ENCODE measurements at regions not wholly inside any gene's neighbourhood (a gene's known extent, or its start where the extent isn't known, plus 50 kb on each side); places are given as distances from the start of the nearest gene placed in this dataset.

GRCh38 chr6:150667977-150668716 lies 68.5 kb downstream of the PLEKHG1 start:
- Histone ChIP-seq H3K9me3 (ENCODE audit: insufficient read depth, low read depth, low read length) (no peaks in the 10 kb centered on the region), H3K4me1 (ENCODE audit: insufficient read depth, low read length) (peaks cover 14% of the 10 kb centered on the region), H3K79me2 (ENCODE audit: insufficient read depth, low read length) (no peaks in the 10 kb centered on the region), H4K20me1 (ENCODE audit: insufficient read depth, low read length) (no peaks in the 10 kb centered on the region), H3K4me2 (ENCODE audit: low read length) (peak overlapping the region; percentile 30), H3K9ac (ENCODE audit: low read length) (no peak overlapping the region), H3K27ac (ENCODE audit: low read depth, low read length) (peak overlapping the region; percentile 51), H3K4me3 (ENCODE audit: insufficient read depth, low read depth, low read length) (no peak overlapping the region), H2AFZ (ENCODE audit: low read depth, low read length) (no peak overlapping the region), H3K27me3 (ENCODE audit: insufficient read depth, low read length) (no peaks in the 10 kb centered on the region), H3K36me3 (ENCODE audit: insufficient read depth, low read length) (no peaks in the 10 kb centered on the region)
- TF ChIP-seq EZH2 (IDR thresholded peaks at IDR 0.05; ENCODE audit: insufficient read depth, low read length) (no peak), CTCF (IDR thresholded peaks at IDR 0.05; ENCODE audit: insufficient read depth, low read depth, low read length) (peak; percentile 29)
- H3K27me3 Mint-ChIP-seq (ENCODE audit: low read depth, unreplicated experiment) = no peaks in the 10 kb centered on the region
- H3K4me3 Mint-ChIP-seq (ENCODE audit: unreplicated experiment) = no peak overlapping the region
- H3K36me3 Mint-ChIP-seq (ENCODE audit: low read depth, unreplicated experiment) = peaks cover 9% of the 10 kb centered on the region
- no peak for FAIRE-seq
- peaks cover 16% of the 10 kb centered on the region for H3K4me1 Mint-ChIP-seq (ENCODE audit: low read depth, unreplicated experiment)
- H3K27ac Mint-ChIP-seq (ENCODE audit: unreplicated experiment) = peak overlapping the region; percentile 54
- DNase-seq (ENCODE audit: low read depth) = peak; percentile 88
- H3K9me3 Mint-ChIP-seq (ENCODE audit: unreplicated experiment) = no peaks in the 10 kb centered on the region

DNA sequence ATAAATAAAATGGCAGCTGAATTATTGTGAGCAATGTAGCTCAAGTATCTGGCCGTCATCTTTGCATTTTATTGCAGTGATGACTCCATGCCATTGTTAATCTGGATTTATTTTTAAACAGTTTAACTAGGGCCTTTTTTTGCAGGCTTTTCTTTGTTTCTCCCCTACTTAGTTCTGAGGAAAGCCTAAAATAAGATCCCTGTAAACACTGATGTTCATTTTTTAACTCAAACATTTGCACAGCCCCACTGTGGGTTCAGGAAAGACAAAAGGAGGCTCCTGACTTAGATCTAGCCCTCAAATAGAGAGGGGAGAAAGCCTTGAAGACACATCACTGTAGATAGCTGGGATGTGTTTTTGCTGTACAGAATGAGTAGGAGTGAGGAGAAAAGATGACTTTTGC lies 69.2 kb downstream of the PLEKHG1 start:
- peaks cover 17% of the 10 kb centered on the region for H3K4me1 Mint-ChIP-seq (ENCODE audit: low read depth, unreplicated experiment)
- H3K27me3 Mint-ChIP-seq (ENCODE audit: low read depth, unreplicated experiment) = no peaks in the 10 kb centered on the region
- TF ChIP-seq EZH2 (IDR thresholded peaks at IDR 0.05; ENCODE audit: insufficient read depth, low read length) (no peak), CTCF (IDR thresholded peaks at IDR 0.05; ENCODE audit: insufficient read depth, low read depth, low read length) (no peak)
- H3K4me2 ChIP-seq (ENCODE audit: low read length) = peak overlapping the region; percentile 30
- H3K36me3 Mint-ChIP-seq (ENCODE audit: low read depth, unreplicated experiment) = peaks cover 7% of the 10 kb centered on the region
- no peaks in the 10 kb centered on the region for H3K79me2 ChIP-seq (ENCODE audit: insufficient read depth, low read length)
- FAIRE-seq (no peak), DNase-seq (ENCODE audit: low read depth) (no peak)
- H3K9me3 ChIP-seq (ENCODE audit: insufficient read depth, low read depth, low read length) = no peaks in the 10 kb centered on the region
- H3K9ac ChIP-seq (ENCODE audit: low read length) = peak overlapping the region; percentile 32
- no peaks in the 10 kb centered on the region for H3K9me3 Mint-ChIP-seq (ENCODE audit: unreplicated experiment)
- H3K4me3 ChIP-seq (ENCODE audit: insufficient read depth, low read depth, low read length) = no peak overlapping the region
- H2AFZ ChIP-seq (ENCODE audit: low read depth, low read length) = peak overlapping the region; percentile 61
- no peak overlapping the region for H3K4me3 Mint-ChIP-seq (ENCODE audit: unreplicated experiment)
- no peaks in the 10 kb centered on the region for H3K36me3 ChIP-seq (ENCODE audit: insufficient read depth, low read length)
- peak overlapping the region; percentile 88 for H3K27ac Mint-ChIP-seq (ENCODE audit: unreplicated experiment)
- H4K20me1 ChIP-seq (ENCODE audit: insufficient read depth, low read length) = no peaks in the 10 kb centered on the region
- H3K27ac ChIP-seq (ENCODE audit: low read depth, low read length) = peak overlapping the region; percentile 2
- peaks cover 14% of the 10 kb centered on the region for H3K4me1 ChIP-seq (ENCODE audit: insufficient read depth, low read length)
- H3K27me3 ChIP-seq (ENCODE audit: insufficient read depth, low read length) = no peaks in the 10 kb centered on the region

DNA sequence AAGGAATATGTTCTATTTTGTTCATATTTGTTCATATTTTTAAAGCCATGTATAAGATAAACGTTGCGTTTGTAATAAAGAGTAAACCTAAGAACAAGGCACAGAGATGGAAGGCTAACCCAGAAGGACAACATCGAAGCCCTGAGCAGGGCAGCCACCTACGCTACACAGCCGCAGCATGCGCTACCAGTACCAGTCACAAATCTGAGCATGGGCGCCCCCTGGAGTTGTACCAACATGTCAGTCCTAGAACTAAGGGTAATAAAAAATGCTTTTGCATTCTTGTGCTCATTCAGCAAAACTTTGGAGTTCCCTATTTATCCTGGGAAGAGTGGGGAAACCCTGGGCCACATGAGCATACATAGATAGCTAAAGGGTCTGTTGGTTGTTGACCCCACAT lies 70.6 kb downstream of the PLEKHG1 start:
- no peak overlapping the region for H3K4me3 ChIP-seq (ENCODE audit: insufficient read depth, low read depth, low read length)
- Mint-ChIP-seq H3K27ac (ENCODE audit: unreplicated experiment) (no peak overlapping the region), H3K9me3 (ENCODE audit: unreplicated experiment) (no peaks in the 10 kb centered on the region)

More for the DNA sequence above, 70.6 kb downstream of the PLEKHG1 start:
- no peaks in the 10 kb centered on the region for H4K20me1 ChIP-seq (ENCODE audit: insufficient read depth, low read length)
- Mint-ChIP-seq H3K27me3 (ENCODE audit: low read depth, unreplicated experiment) (no peaks in the 10 kb centered on the region), H3K36me3 (ENCODE audit: low read depth, unreplicated experiment) (no peaks in the 10 kb centered on the region), H3K4me1 (ENCODE audit: low read depth, unreplicated experiment) (peaks cover 20% of the 10 kb centered on the region), H3K4me3 (ENCODE audit: unreplicated experiment) (no peak overlapping the region)
- peaks cover 14% of the 10 kb centered on the region for H3K4me1 ChIP-seq (ENCODE audit: insufficient read depth, low read length)
- no peak overlapping the region for H3K9ac ChIP-seq (ENCODE audit: low read length)
- H3K36me3 ChIP-seq (ENCODE audit: insufficient read depth, low read length) = no peaks in the 10 kb centered on the region
- no peak overlapping the region for H2AFZ ChIP-seq (ENCODE audit: low read depth, low read length)
- no peaks in the 10 kb centered on the region for H3K9me3 ChIP-seq (ENCODE audit: insufficient read depth, low read depth, low read length)
- H3K27me3 ChIP-seq (ENCODE audit: insufficient read depth, low read length) = no peaks in the 10 kb centered on the region
- H3K4me2 ChIP-seq (ENCODE audit: low read length) = no peak overlapping the region
- FAIRE-seq (no peak), DNase-seq (ENCODE audit: low read depth) (no peak)
- no peak overlapping the region for H3K27ac ChIP-seq (ENCODE audit: low read depth, low read length)
- H3K79me2 ChIP-seq (ENCODE audit: insufficient read depth, low read length) = no peaks in the 10 kb centered on the region
- TF ChIP-seq CTCF (IDR thresholded peaks at IDR 0.05; ENCODE audit: insufficient read depth, low read depth, low read length) (no peak), EZH2 (IDR thresholded peaks at IDR 0.05; ENCODE audit: insufficient read depth, low read length) (no peak)
